Calu3 (cell line): ENCODE measurements at regions not wholly inside any gene's neighbourhood (a gene's known extent, or its start where the extent isn't known, plus 50 kb on each side); places are given as distances from the start of the nearest gene placed in this dataset.

Source experiments
- BruUV-seq: library from RNA; stranded (reverse); fragments of 400-500 nt; replicated peaks from 2 replicates; lab custom pipeline; 2021; lab: Mats Ljungman, UMichigan
- CTCF ChIA-PET: fragments of 300-600 bp; sonication (Branson Sonifier 250); formaldehyde crosslinking; loops from one replicate; lab custom pipeline; 2022; ENCODE audit warnings: antibody characterized with exemption; lab: Charles Lee
- DNase-seq: peaks from one replicate; pipeline ENCODE4 v3.0.0; 2022
- H3K27ac Mint-ChIP-seq: one replicate; pipeline ENCODE4 v1.8.0; 2022; ENCODE audit warnings: mixed read lengths; ENCODE audit not compliant: unreplicated experiment
- H3K27me3 Mint-ChIP-seq: one replicate; pipeline ENCODE4 v1.8.0; 2022; ENCODE audit warnings: mixed read lengths; ENCODE audit not compliant: unreplicated experiment
- H3K36me3 Mint-ChIP-seq: one replicate; pipeline ENCODE4 v1.8.0; 2022; ENCODE audit warnings: mild to moderate bottlenecking, moderate library complexity, mixed read lengths; ENCODE audit not compliant: insufficient read depth, unreplicated experiment
- H3K4me1 Mint-ChIP-seq: one replicate; pipeline ENCODE4 v1.8.0; 2022; ENCODE audit warnings: mild to moderate bottlenecking, low read depth, mixed read lengths; ENCODE audit not compliant: unreplicated experiment
- H3K4me3 Mint-ChIP-seq: one replicate; pipeline ENCODE4 v1.8.0; 2022; ENCODE audit warnings: mild to moderate bottlenecking, low read depth, moderate library complexity, mixed read lengths; ENCODE audit not compliant: unreplicated experiment
- H3K9me3 Mint-ChIP-seq: one replicate; pipeline ENCODE4 v1.8.0; 2022; ENCODE audit warnings: low read depth, mixed read lengths; ENCODE audit not compliant: unreplicated experiment
- CTCF ChIP-seq: fragments of 200-600 bp; IDR thresholded peaks from one replicate; pipeline ENCODE4 v1.8.0; 2022; ENCODE audit warnings: antibody characterized with exemption; ENCODE audit not compliant: unreplicated experiment
- intact Hi-C: fragments of 100-400 bp; cut with micrococcal nuclease; formaldehyde crosslinking; loops from one replicate; pipeline ENCODE4 v1.10.0; 2022; ENCODE audit not compliant: unreplicated experiment

GRCh38 chr2:224284134-224284946 lies 117.6 kb downstream of the FAM124B start:
- Mint-ChIP-seq H3K4me1 (no peaks in the 10 kb centered on the region), H3K27ac (no peak overlapping the region), H3K4me3 (no peak overlapping the region), H3K36me3 (no peaks in the 10 kb centered on the region), H3K9me3 (no peaks in the 10 kb centered on the region), H3K27me3 (no peaks in the 10 kb centered on the region)
- BruUV-seq = no TSS peak
- CTCF ChIA-PET = interaction anchor here (0.7 to 2.9 kb wide), 12 partner anchors 9 to 315 kb away, joined by 3 to 50 read pairs (median 4); partner anchors contain the start of gene SERPINE2
- intact Hi-C loops = loop anchor here (1.0 kb wide), 4 partner anchors 245 to 314 kb away; partner anchors contain the start of gene SERPINE2
- peak; percentile 91 for TF ChIP-seq CTCF
- peak; percentile 39 for DNase-seq

- H3K4me3 Mint-ChIP-seq = no peak overlapping the region
- H3K36me3 Mint-ChIP-seq = no peaks in the 10 kb centered on the region
- no peak for TF ChIP-seq CTCF
- no peak for DNase-seq
- CTCF ChIA-PET = interaction anchor here (0.6 to 2.0 kb wide), 8 partner anchors 241 to 1577 kb away, joined by 3 to 17 read pairs (median 4); partner anchors contain the start of gene SERPINE2
- H3K27ac Mint-ChIP-seq = no peak overlapping the region
- H3K9me3 Mint-ChIP-seq = no peaks in the 10 kb centered on the region
- H3K27me3 Mint-ChIP-seq = no peaks in the 10 kb centered on the region
- intact Hi-C loops = no loop called here
- no peaks in the 10 kb centered on the region for H3K4me1 Mint-ChIP-seq
- BruUV-seq = no TSS peak
Observed at GRCh38 chr2:224283466-224283965, 118.4 kb downstream of the FAM124B start.

GRCh38 chr2:224281374-224281773 lies 120.5 kb downstream of the FAM124B start:
- no peak overlapping the region for H3K27ac Mint-ChIP-seq
- no peaks in the 10 kb centered on the region for H3K36me3 Mint-ChIP-seq
- CTCF ChIA-PET = no interaction called here
- intact Hi-C loops = no loop called here
- H3K4me3 Mint-ChIP-seq = no peak overlapping the region
- no peak for TF ChIP-seq CTCF
- H3K9me3 Mint-ChIP-seq = no peaks in the 10 kb centered on the region
- no peak for DNase-seq
- BruUV-seq = no TSS peak
- no peaks in the 10 kb centered on the region for H3K27me3 Mint-ChIP-seq
- H3K4me1 Mint-ChIP-seq = no peaks in the 10 kb centered on the region

- Mint-ChIP-seq H3K27ac (no peak overlapping the region), H3K36me3 (no peaks in the 10 kb centered on the region), H3K9me3 (no peaks in the 10 kb centered on the region), H3K4me1 (no peaks in the 10 kb centered on the region), H3K27me3 (no peaks in the 10 kb centered on the region), H3K4me3 (no peak overlapping the region)
- no peak for DNase-seq
- intact Hi-C loops = no loop called here
- TF ChIP-seq CTCF = no peak
- CTCF ChIA-PET = no interaction called here
- no TSS peak for BruUV-seq
Observed at GRCh38 chr2:224278531-224278930, 123.4 kb downstream of the FAM124B start.
